PC-9 (cell line): ENCODE measurements at regions not wholly inside any gene's neighbourhood (a gene's known extent, or its start where the extent isn't known, plus 50 kb on each side); places are given as distances from the start of the nearest gene placed in this dataset.

Experiments
- CTCF ChIP-seq: fragments of 200-600 bp; sonication (generic); conservative IDR thresholded peaks from 2 replicates; pipeline ENCODE4 v1.6.1; 2017; ENCODE audit warnings: mixed run types, antibody characterized with exemption, mild to moderate bottlenecking, moderate library complexity
- EZH2 ChIP-seq: fragments of 200-600 bp; sonication (generic); IDR thresholded peaks from 2 replicates; pipeline ENCODE4 v1.8.0; 2017; ENCODE audit warnings: antibody characterized with exemption, low read depth

DNA sequence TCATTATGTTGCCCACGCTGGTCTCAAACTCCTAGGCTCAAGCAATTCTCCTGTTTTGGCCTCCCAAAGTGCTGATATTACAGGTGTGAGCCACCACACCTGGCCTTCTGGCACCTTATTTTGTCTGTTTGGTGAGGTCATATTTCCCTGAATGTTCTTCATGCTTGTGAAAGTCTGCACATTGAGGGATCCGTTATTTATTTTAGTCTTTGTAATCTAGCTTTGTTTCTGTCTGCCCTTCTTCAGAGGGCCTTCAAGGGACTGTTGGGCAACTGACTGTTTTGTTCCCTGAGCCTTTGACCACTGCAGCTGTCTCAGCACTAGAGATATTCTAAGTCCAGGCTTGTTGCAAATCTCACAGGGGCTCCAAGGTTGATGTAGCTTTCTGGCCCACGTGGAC, 110.5 kb upstream of the RFC3 start:
- TF ChIP-seq EZH2 (no peak), CTCF (no peak)
